MV-4-11 (cell line): ENCODE measurements at regions not wholly inside any gene's neighbourhood (a gene's known extent, or its start where the extent isn't known, plus 50 kb on each side); places are given as distances from the start of the nearest gene placed in this dataset.
"Not testable (repeated sequence)": the region's sequence is repeated elsewhere in the genome, so short reads cannot be mapped to it uniquely, and the experiment has no call there.

ENCODE experiments used
- DNase-seq: peaks from one replicate; lab custom pipeline; 2025; lab: John Stamatoyannopoulos, UW

GRCh38 chr1:66460776-66461175 lies 73.2 kb upstream of the SGIP1 start:
- no peak for DNase-seq

GRCh38 chr1:66462313-66462712 lies 71.6 kb upstream of the SGIP1 start:
- DNase-seq: no peak

GRCh38 chr1:66464351-66464750 lies 69.6 kb upstream of the SGIP1 start:
- DNase-seq: no peak

- peak; percentile 78 for DNase-seq
Observed at GRCh38 chr1:66464802-66465201, 69.2 kb upstream of the SGIP1 start.

- DNase-seq: not testable (repeated sequence)
Observed at GRCh38 chr1:66466695-66467094, 67.3 kb upstream of the SGIP1 start.

- DNase-seq: no peak
Observed at GRCh38 chr1:66468722-66469121, 65.2 kb upstream of the SGIP1 start.

- DNase-seq: no peak
Observed at GRCh38 chr1:66475940-66476339, 58.0 kb upstream of the SGIP1 start.

GRCh38 chr1:66476774-66477173 lies 57.2 kb upstream of the SGIP1 start:
- DNase-seq: no peak

- DNase-seq: no peak
Observed at GRCh38 chr1:66478116-66478515, 55.8 kb upstream of the SGIP1 start.

- DNase-seq: no peak
Observed at GRCh38 chr1:66480162-66480561, 53.8 kb upstream of the SGIP1 start.

- not testable (repeated sequence) for DNase-seq
Observed at GRCh38 chr1:66481215-66481614, 52.7 kb upstream of the SGIP1 start.
